Mucosa of rectum (tissue), 2 donors: ENCODE measurements at regions not wholly inside any gene's neighbourhood (a gene's known extent, or its start where the extent isn't known, plus 50 kb on each side); places are given as distances from the start of the nearest gene placed in this dataset.

ENCODE experiments used
- H3K27ac ChIP-seq, 2 donors: one replicate each; pipeline ENCODE4 v1.7.0; 2013; ENCODE audit warnings: inconsistent platforms in 2 of 2, low read depth in 2 of 2, low read length in 2 of 2
- H3K27me3 ChIP-seq, 2 donors: one replicate each; pipeline ENCODE4 v1.7.0; 2013; ENCODE audit warnings: low read length in 2 of 2; ENCODE audit not compliant: control insufficient read depth in 2 of 2, insufficient read depth in 2 of 2
- H3K36me3 ChIP-seq, 2 donors: one replicate each; pipeline ENCODE4 v1.7.0; 2013; ENCODE audit warnings: low read length in 2 of 2; ENCODE audit not compliant: control insufficient read depth in 2 of 2, insufficient read depth in 2 of 2
- H3K4me1 ChIP-seq, 2 donors: one replicate each; pipeline ENCODE4 v1.7.0; 2013; ENCODE audit warnings: low read length in 2 of 2, mild to moderate bottlenecking in 1 of 2; ENCODE audit not compliant: control insufficient read depth in 2 of 2, insufficient read depth in 2 of 2
- H3K4me3 ChIP-seq, 2 donors: one replicate each; pipeline ENCODE4 v1.7.0; 2013; ENCODE audit warnings: low read length in 2 of 2
- H3K9ac ChIP-seq, 2 donors: one replicate each; pipeline ENCODE4 v1.7.0; 2013; ENCODE audit warnings: low read length in 2 of 2, low read depth in 1 of 2, mild to moderate bottlenecking in 1 of 2
- H3K9me3 ChIP-seq, 2 donors: one replicate each; pipeline ENCODE4 v1.7.0; 2013; ENCODE audit warnings: low read length in 2 of 2; ENCODE audit not compliant: control insufficient read depth in 2 of 2
- donor health status: healthy.
- donor health status: Normal muscosa, but diverticular disease.

DNA sequence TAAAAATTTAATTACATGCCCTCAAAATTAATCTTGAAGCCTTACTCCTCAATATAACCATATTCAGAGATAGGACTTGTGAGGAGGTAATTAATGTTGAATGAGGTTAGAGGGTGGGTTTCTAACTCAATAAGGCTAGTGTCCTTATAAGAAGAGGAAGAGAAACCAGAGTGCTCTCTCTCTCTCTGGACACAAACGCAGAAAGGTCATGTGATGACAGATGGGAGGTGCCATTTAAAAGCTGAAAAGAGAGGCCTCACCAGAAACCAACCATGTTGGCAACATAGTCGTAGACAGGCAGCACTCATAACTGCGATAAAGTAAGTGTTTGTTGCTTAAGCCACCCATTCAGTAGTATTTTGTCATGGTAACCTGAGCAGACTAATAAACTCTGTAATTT lies 378.5 kb upstream of the LMO3 start:
- Histone ChIP-seq H3K27me3 (no peaks in the 10 kb centered on the region), H3K9ac (no peak overlapping the region), H3K36me3 (no peaks in the 10 kb centered on the region), H3K9me3 (no peaks in the 10 kb centered on the region), H3K27ac (no peak overlapping the region), H3K4me1 (no peaks in the 10 kb centered on the region), H3K4me3 (no peak overlapping the region)

DNA sequence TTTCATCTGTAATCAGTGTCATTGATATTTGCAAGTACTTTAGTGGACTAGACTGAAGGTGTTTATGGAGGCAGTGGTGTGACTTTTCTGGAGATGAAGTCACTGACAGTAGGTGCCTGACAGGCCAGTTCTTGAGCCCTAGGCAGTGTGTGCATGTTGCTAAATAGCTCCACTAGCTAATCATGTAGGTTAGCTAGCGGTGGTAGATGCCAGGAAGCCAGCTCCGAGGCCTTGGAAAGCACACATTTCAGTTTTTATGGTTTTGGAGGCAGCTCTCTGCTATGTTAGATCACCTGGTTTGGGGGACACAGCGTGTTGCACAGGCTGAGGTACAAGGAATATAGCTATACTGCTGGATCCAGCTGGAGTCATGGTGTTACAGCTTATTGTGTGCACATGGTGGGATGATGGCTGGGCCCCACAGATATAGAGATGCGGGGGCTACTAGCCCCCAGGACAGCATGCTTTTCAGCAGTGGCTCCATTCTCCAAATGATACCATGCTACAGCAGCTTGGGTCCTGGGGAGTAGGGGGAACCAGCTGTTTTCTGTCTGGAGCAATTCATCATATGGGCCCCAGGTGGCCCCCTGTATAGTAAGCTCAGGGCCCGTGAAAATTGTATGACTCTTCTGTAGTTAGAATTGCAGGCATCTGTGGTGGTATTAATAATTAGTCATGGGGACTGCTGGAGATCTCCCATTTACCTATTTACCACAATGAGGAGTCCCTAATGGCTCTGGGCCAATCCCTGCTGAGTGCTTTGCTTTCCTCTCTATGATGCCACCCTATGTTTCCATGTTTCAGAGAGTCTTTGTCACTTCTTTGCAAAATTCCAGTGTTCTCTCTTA lies 367.2 kb upstream of the LMO3 start:
- H3K9ac ChIP-seq: no peak overlapping the region
- H3K36me3 ChIP-seq: no peaks in the 10 kb centered on the region
- no peaks in the 10 kb centered on the region for H3K9me3 ChIP-seq

DNA sequence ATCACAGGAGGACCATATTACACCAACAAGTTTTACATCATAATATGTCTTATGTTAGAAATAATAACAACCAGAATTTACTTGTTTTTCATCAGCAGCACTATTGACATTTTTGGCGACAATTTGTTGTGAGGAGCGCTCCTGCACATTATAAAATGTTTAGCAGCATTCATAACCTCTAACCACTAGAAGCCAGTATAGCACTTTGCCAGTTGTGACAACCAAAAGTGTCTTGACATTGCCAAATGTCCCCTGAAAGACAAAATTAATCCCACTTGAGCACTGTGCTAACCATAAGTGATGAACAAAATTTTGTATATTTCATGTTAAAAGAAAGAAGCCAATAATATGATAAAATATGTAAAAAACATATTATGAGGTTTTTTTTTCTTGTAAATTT lies 356.9 kb upstream of the LMO3 start:
- Histone ChIP-seq H3K27ac (no peak overlapping the region), H3K36me3 (no peaks in the 10 kb centered on the region), H3K9ac (no peak overlapping the region), H3K4me3 (no peak overlapping the region), H3K27me3 (no peaks in the 10 kb centered on the region), H3K9me3 (peaks cover 0 to 2% of the 10 kb centered on the region in 2 donors), H3K4me1 (no peaks in the 10 kb centered on the region)

More for the DNA sequence above, 367.2 kb upstream of the LMO3 start:
- Histone ChIP-seq H3K4me1 (no peaks in the 10 kb centered on the region), H3K4me3 (no peak overlapping the region), H3K27ac (no peak overlapping the region), H3K27me3 (no peaks in the 10 kb centered on the region)

DNA sequence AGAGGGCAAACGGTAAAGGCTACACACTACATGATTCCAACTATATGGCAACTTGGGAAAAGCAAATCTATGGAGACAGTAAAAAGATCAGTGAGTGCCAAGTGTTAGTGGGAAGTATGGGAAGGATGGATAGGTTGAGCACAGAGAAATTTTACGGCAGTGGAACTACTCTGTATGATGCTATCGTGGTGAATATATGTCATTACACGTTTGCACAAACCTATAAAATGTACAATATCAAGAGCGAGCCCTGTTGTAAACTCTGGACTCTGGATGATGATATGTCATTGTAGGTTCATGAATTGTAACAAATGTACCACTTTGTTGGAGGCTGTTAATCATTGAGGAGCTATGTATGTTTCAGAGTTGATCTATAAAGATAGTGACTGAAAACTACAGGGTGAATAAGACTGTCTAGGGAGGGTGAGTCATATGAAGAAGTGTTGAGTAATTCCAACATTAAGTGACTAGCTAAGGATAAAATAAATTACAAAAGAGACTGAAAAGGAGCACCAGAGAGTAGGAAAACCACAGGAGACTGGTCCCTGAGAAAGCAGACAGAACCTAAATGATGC lies 349.2 kb upstream of the LMO3 start:
- Histone ChIP-seq H3K27ac (no peak overlapping the region), H3K27me3 (no peaks in the 10 kb centered on the region), H3K9ac (no peak overlapping the region), H3K9me3 (peaks cover 0 to 2% of the 10 kb centered on the region in 2 donors), H3K4me1 (peaks cover 0 to 6% of the 10 kb centered on the region in 2 donors), H3K4me3 (no peak overlapping the region), H3K36me3 (no peaks in the 10 kb centered on the region)

DNA sequence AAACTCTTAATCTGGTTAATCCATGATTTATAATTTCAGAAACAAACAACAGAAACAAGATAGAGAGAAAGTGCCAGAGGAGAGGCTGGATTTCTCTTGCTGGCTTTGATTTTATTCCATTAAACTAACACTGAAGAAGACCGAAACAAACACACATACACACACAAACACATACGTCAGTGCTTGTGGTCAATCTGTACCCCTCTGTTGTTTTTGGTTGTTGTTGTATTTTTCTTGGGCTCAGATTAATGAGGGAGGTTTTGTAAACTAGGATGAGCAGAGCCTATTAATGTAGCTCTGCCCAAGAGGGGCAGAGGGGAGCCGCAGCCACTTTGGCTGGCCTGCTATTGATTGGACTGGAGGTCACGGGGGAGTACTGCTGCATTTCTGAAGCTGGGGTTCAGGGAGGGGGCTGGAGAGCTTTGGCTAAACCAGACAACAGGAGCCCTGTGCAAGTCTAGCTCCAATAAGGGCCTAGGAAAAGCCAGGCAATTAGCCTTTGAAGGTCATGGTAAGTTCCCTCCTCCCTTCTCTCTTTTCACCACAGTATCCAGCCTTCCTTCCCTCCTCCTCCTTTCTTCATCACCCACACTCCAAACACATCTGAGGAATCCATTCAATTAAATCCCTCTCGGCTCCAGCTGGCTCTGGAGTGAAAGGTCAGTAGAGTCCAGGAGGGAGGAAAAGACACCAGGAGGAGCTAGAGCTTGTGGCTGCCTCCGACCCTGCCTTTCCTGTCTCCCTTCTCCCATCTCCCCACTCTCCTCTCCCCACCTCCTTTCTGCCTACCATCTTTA lies 344.1 kb upstream of the LMO3 start:
- Histone ChIP-seq H3K27me3 (no peaks in the 10 kb centered on the region), H3K9me3 (no peaks in the 10 kb centered on the region), H3K4me1 (no peaks in the 10 kb centered on the region), H3K9ac (no peak overlapping the region), H3K36me3 (no peaks in the 10 kb centered on the region), H3K4me3 (no peak overlapping the region), H3K27ac (no peak overlapping the region)

DNA sequence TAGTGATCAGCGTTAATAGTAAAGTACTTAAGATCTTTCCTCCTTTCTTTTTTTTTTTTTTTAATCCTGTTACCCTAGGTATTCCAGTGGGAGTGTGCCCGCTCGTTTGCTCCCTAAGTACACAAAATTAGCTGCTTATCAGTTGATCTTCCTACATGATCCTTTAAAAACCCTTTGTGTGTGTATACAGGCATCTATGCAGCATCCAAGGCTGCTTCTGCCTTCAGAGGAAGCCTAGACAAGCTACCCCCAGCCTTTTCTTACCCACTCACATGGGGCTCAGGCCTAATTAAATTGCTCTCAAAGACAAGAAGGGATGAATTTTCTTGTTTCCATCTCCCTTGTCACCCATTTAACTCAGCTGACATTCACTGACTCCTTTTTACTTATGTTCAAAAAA lies 343.4 kb upstream of the LMO3 start:
- no peaks in the 10 kb centered on the region for H3K27me3 ChIP-seq
- H3K4me3 ChIP-seq: no peak overlapping the region
- H3K9me3 ChIP-seq: no peaks in the 10 kb centered on the region

DNA sequence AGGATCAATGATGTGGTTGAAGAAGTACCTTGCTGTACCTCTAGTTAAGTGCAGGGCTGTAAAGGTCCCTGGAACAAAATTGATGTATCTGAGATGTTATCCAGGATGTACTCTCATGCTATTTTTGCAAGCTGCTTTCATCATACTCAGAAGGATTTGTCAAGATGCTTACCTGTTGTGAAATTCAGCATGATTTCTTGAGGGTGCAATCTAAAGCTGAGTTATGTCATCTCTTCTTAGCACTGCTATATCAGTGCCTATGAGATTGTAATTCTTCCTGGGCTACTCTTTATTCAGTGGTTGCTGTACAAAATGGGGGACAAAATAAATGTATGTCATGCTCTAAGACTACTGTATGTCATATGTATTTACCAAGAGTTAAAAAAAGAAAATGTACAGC lies 340.7 kb upstream of the LMO3 start:
- no peak overlapping the region for H3K4me3 ChIP-seq
- no peaks in the 10 kb centered on the region for H3K4me1 ChIP-seq
- no peak overlapping the region for H3K9ac ChIP-seq
- no peaks in the 10 kb centered on the region for H3K36me3 ChIP-seq
- H3K27me3 ChIP-seq: no peaks in the 10 kb centered on the region
- no peaks in the 10 kb centered on the region for H3K9me3 ChIP-seq
- no peak overlapping the region for H3K27ac ChIP-seq

More for the DNA sequence above, 343.4 kb upstream of the LMO3 start:
- no peaks in the 10 kb centered on the region for H3K36me3 ChIP-seq
- H3K4me1 ChIP-seq: no peaks in the 10 kb centered on the region
- H3K9ac ChIP-seq: no peak overlapping the region
- no peak overlapping the region for H3K27ac ChIP-seq

DNA sequence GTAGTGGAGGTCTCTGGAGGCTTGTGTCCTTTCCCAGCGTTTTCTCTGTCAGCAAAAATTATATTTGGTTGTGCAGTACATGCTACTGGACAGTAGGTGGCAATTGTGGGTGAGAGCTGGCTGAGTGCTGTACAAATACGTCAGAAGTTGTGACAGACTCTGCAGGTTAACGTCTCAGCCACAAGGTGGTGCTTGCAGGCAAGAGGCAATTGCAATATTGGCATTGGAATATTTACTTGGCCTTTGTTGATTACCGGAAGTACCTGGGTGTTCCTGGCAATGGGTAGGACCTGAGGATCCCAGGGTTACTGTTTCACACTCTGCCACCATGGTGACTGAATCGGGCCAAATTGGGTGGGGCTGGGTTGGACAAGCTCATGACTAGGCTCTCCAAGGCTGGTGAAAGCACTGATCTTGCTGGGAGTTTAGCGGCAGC lies 333.9 kb upstream of the LMO3 start:
- Histone ChIP-seq H3K9me3 (no peaks in the 10 kb centered on the region), H3K27ac (no peak overlapping the region), H3K27me3 (no peaks in the 10 kb centered on the region), H3K4me3 (no peak overlapping the region), H3K4me1 (no peaks in the 10 kb centered on the region), H3K36me3 (no peaks in the 10 kb centered on the region), H3K9ac (no peak overlapping the region)

DNA sequence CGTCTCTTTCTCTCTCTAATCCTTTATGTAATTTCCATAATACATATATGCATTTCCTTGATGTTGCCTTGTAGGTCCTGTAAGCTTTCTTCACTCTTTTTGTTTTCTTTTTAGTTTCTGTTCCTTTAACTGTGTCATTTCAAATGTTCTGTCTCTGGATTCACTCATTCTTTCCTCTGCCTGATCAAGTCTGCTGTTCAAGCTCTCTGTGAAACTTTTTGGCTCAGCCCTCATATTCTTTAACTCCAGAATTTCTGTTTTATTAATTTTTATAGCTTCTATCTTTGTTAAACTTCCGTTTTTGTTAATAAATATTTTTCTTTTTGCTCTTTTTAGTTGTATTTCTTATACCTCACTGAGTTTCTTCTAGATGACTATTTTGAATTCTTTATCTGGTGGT lies 321.3 kb upstream of the LMO3 start:
- no peaks in the 10 kb centered on the region for H3K9me3 ChIP-seq

DNA sequence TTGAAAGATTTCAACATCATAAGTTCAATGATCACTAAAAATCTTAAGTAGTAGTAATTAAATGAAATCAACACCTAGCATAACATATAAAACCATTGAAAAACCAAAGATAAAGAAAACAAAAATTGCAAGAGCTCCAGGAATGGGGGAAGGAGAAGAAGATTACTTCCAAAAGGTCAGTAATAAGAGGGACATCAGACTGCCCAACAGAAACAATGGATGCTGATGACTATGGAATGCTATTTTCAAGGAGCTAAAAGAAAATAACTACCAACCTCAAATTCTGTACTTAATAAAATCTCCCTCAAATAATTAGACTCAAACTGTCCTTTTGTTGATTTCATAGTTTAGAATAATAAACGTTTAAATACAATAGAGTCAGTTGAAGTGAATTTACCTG lies 314.5 kb upstream of the LMO3 start:
- Histone ChIP-seq H3K27ac (no peak overlapping the region), H3K36me3 (no peaks in the 10 kb centered on the region), H3K27me3 (no peaks in the 10 kb centered on the region), H3K4me3 (no peak overlapping the region), H3K9me3 (no peaks in the 10 kb centered on the region), H3K4me1 (no peaks in the 10 kb centered on the region), H3K9ac (no peak overlapping the region)

More for the DNA sequence above, 321.3 kb upstream of the LMO3 start:
- no peaks in the 10 kb centered on the region for H3K36me3 ChIP-seq
- H3K9ac ChIP-seq: no peak overlapping the region
- no peaks in the 10 kb centered on the region for H3K27me3 ChIP-seq
- H3K4me1 ChIP-seq: no peaks in the 10 kb centered on the region
- no peak overlapping the region for H3K4me3 ChIP-seq
- H3K27ac ChIP-seq: no peak overlapping the region
